ENCODE measurements at regions not wholly inside any gene's neighbourhood (a gene's known extent, or its start where the extent isn't known, plus 50 kb on each side); places are given as distances from the start of the nearest gene placed in this dataset.
A peak's percentile ranks its signal among the peaks of the same experiment; 100 is the strongest.

- DNase-seq: no peak
These were observed 186.7 kb upstream of the RBMS1 start for GRCh38 chr2:160680294-160680693.

- DNase-seq: no peak
These were observed 187.4 kb upstream of the RBMS1 start for GRCh38 chr2:160680974-160681373.

GRCh38 chr2:160683206-160683605, 189.6 kb upstream of the RBMS1 start:
- no peak for DNase-seq

- DNase-seq: no peak
These were observed 194.0 kb upstream of the RBMS1 start for GRCh38 chr2:160687629-160688028.

- no peak for DNase-seq
These were observed 195.8 kb upstream of the RBMS1 start for GRCh38 chr2:160689441-160689840.

GRCh38 chr2:160694221-160694620, 200.6 kb upstream of the RBMS1 start:
- no peak for DNase-seq

- peak; percentile 13 for DNase-seq
These were observed 201.0 kb upstream of the RBMS1 start for GRCh38 chr2:160694631-160695030.

- no peak for DNase-seq
These were observed 201.9 kb upstream of the RBMS1 start for GRCh38 chr2:160695402-160696086.

GRCh38 chr2:160696087-160696452, 202.5 kb upstream of the RBMS1 start:
- DNase-seq: no peak

GRCh38 chr2:160697817-160698216, 204.2 kb upstream of the RBMS1 start:
- DNase-seq: no peak

- no peak for DNase-seq
These were observed 206.6 kb upstream of the RBMS1 start for GRCh38 chr2:160700021-160700814.

- DNase-seq: no peak
These were observed 208.2 kb upstream of the RBMS1 start for GRCh38 chr2:160701822-160702221.

- DNase-seq: no peak
These were observed 209.1 kb upstream of the RBMS1 start for GRCh38 chr2:160702754-160703153.

GRCh38 chr2:160703648-160704585, 210.3 kb upstream of the RBMS1 start:
- peak; percentile 7 for DNase-seq

GRCh38 chr2:160715428-160715827, 221.8 kb upstream of the RBMS1 start:
- DNase-seq: no peak

- no peak for DNase-seq
These were observed 225.5 kb upstream of the RBMS1 start for GRCh38 chr2:160719116-160719515.

- DNase-seq: no peak
These were observed 226.5 kb upstream of the RBMS1 start for GRCh38 chr2:160720098-160720497.

- no peak for DNase-seq
These were observed 227.8 kb upstream of the RBMS1 start for GRCh38 chr2:160721089-160722040.

GRCh38 chr2:160726046-160726445, 232.4 kb upstream of the RBMS1 start:
- DNase-seq: no peak

GRCh38 chr2:160730296-160730995, 236.8 kb upstream of the RBMS1 start:
- DNase-seq: no peak

- no peak for DNase-seq
These were observed 237.8 kb upstream of the RBMS1 start for GRCh38 chr2:160731415-160731814.

GRCh38 chr2:160731856-160732255, 238.2 kb upstream of the RBMS1 start:
- DNase-seq: no peak

Measured in stimulated activated CD4-positive, alpha-beta T cell treated with anti-CD3 and anti-CD28 coated beads, Interleukin-4, amount 100 ng/mL, for 24 hours (primary cell).